LNCaP clone FGC (cell line): ENCODE measurements at regions not wholly inside any gene's neighbourhood (a gene's known extent, or its start where the extent isn't known, plus 50 kb on each side); places are given as distances from the start of the nearest gene placed in this dataset.
"Not testable (repeated sequence)": the region's sequence is repeated elsewhere in the genome, so short reads cannot be mapped to it uniquely, and the experiment has no call there.

ENCODE experiments used
- DNase-seq: peaks from one replicate; pipeline ENCODE4 v3.0.0-alpha.2; 2011; ENCODE audit warnings: low read depth
- H3K4me3 ChIP-seq: 2 replicates; pipeline ENCODE4 v1.5.1; 2011; ENCODE audit warnings: mild to moderate bottlenecking, low read depth, low read length, control low read depth
- CTCF ChIP-seq: IDR thresholded peaks from 2 replicates; pipeline ENCODE4 v1.5.1; 2012; ENCODE audit warnings: mild to moderate bottlenecking; ENCODE audit not compliant: control insufficient read depth, insufficient read depth; ENCODE audit errors: extremely low read depth

- peak; percentile 62 for DNase-seq
These were observed 122.1 kb downstream of the SPAG6 start for GRCh38 chr10:22467393-22467792.

DNA sequence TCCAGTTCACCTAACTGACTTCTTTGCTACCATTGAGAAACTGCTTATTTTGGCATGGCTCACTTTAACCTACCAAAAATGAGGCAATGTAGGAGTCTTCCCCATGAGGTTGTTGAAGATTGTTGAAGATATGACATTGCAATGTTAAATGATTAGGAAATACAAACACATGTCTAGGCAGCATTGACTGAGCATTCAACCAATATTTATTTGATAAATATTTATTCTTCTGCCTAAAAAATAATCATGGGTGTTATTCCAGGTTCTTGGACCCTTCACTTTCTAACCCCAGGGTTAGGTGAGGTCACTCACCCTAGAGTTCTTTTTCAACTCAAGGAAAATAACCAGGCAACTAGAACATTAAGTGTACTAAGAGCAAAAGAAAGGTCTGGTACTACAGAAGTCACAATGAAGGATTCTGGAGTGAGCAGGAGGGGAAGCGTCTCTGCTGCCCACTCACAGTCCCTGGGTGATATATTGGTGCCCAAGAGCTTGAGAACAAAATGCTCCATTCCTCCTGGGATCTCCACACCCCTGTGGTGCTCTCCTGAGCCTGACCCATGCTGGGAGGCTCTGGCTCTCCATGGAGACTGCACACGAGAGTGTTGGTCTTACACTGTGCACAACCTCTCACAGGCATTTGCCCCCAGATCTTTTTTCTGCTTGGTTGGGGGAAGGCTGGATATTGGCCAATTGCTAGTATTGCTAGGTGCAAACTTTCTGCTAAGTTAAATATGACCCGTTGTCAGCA is 123.4 kb downstream of the SPAG6 start:
- peak; percentile 26 for DNase-seq
- TF ChIP-seq CTCF, result no peak
- no peak overlapping the region for H3K4me3 ChIP-seq

More at GRCh38 chr10:22467393-22467792, 122.1 kb downstream of the SPAG6 start:
- not testable (repeated sequence) for H3K4me3 ChIP-seq

DNA sequence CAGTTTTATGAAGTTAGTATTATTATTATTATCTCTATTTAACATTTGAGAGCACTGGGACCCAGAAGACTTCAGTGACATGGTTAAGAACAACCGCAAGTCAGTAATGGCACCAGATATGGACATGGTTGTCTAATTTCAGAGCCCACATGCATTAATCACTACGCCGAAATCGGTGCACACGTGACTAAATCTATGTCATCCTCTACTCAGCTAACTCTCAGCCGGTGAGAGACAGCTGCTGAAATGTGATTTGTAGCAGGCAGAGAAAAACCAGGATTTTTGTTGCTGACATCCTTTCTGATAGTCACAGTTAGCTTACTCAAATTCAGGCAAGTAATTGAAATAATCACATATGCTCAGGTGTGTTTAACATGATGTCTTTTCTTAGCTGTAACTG is 127.7 kb downstream of the SPAG6 start:
- no peak for TF ChIP-seq CTCF
- no peak for DNase-seq

GRCh38 chr10:22473459-22473858 is 128.2 kb downstream of the SPAG6 start:
- DNase-seq, result no peak
- no peak overlapping the region for H3K4me3 ChIP-seq
- TF ChIP-seq CTCF, result no peak

More for the DNA sequence above, 127.7 kb downstream of the SPAG6 start:
- H3K4me3 ChIP-seq, result no peak overlapping the region

GRCh38 chr10:22475651-22476600 is 130.6 kb downstream of the SPAG6 start:
- DNase-seq, result no peak
- H3K4me3 ChIP-seq, result no peak overlapping the region
- no peak for TF ChIP-seq CTCF

DNA sequence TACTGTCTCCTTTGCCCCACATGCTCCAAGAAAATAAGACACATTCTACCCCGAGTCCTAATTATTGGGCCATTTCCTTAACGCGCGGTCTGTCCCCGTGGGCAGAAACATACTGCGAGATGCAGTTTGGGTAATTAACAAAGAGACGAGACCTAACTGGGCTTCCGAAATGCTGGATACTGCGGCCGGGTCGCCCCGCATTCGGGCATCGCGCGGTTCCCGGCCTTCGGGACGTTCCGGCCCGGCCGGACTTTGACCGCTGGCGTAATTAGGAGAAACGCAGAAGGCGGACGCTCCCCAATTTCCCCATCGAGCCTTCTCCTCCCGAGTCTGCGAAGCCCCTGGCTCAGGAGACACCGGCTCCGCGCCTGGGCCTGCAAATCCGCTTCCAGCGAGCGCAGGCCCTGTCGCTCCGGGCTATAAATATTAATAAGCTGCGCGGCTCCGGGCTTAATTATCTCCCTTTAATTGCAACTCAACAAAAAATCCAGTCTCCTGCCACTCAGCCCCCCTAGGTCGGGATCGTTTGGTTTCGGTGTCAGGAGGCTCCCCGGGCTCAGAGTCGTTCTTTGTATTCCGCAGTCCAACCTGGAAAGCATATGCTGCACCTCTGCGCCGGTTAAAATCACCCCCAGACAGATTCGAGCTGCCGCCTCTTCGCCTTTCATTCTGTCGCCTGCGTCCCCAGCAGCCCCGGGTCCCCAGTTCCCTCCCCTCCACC is 131.5 kb downstream of the SPAG6 start:
- no peak for TF ChIP-seq CTCF
- no peak overlapping the region for H3K4me3 ChIP-seq
- no peak for DNase-seq
